GM21526 (cell line): ENCODE measurements at regions not wholly inside any gene's neighbourhood (a gene's known extent, or its start where the extent isn't known, plus 50 kb on each side); places are given as distances from the start of the nearest gene placed in this dataset.

Source experiments
- ATAC-seq: cut with Tn5 transposase; IDR thresholded peaks from one replicate; pipeline ENCODE4 v1.9.1; 2021; ENCODE audit warnings: moderate library complexity; ENCODE audit not compliant: unreplicated experiment, low FRiP score

- ATAC-seq: no peak
These were observed 157.4 kb downstream of the HS3ST1 start for GRCh38 chr4:11271263-11271662.

- no peak for ATAC-seq
These were observed 160.5 kb downstream of the HS3ST1 start for GRCh38 chr4:11268149-11268548.

- ATAC-seq: no peak
These were observed 163.9 kb downstream of the HS3ST1 start for GRCh38 chr4:11264841-11265240.

GRCh38 chr4:11264346-11264745 lies 164.3 kb downstream of the HS3ST1 start:
- no peak for ATAC-seq

GRCh38 chr4:11263208-11263607 lies 165.5 kb downstream of the HS3ST1 start:
- ATAC-seq: no peak

GRCh38 chr4:11261066-11261850 lies 167.4 kb downstream of the HS3ST1 start:
- no peak for ATAC-seq

DNA sequence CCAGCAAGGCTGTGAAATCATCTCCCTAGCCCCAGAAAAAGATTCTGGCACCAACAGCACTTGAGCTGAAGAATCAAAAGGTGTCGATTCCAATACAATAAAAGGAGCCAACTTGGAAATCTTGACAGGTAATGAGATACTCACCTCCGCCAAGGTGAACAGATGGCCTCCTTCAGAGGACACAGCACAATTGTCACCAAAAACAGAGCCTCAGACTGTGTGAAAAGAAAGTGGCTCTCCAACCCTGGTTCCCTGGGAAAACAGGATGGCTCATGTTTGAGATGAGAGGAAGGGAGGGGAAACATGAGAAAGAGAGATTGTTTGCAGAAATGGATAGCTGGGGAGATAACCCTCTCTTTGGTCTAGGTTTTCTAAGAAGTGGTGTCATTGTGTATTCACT lies 168.9 kb downstream of the HS3ST1 start:
- no peak for ATAC-seq

DNA sequence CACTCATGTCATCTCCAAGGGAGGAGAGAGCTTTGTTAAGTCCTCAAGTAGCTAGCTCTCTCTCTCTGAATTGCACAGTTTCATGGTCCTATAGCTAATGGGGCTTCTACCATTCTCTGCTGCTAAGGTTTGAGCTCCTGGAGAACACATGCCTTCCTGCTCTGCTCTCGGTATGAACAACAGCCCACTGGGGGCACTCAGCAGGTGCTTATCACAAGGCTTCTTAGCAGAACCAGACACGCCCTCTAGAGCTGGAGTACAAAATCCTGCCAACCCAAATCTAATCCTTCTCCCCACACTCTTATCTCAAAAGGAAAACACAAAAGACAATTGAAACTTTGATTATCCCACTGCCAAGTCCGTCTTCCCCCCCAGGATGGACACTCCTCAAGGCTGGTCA lies 176.5 kb downstream of the HS3ST1 start:
- no peak for ATAC-seq

- no peak for ATAC-seq
These were observed 178.2 kb downstream of the HS3ST1 start for GRCh38 chr4:11250510-11250909.

DNA sequence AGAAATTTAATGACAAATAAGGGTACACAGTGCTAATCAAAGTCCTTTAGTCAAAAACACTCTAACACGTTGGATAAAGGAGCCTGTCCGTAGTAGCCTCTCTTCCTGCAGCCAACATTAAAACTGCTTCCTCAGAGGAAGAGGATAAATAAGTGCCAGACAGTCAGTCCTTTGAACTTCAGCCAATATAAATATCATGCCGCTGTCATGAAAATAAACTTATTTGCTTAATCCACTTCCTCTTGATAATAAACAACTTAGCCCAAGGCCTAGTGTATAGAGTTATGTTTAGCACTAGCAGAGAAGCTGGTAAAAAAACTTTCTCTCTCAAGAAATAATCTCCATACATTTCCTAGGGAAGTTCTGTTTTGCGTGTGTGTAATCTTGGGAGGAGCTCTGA lies 196.7 kb downstream of the HS3ST1 start:
- ATAC-seq: no peak

DNA sequence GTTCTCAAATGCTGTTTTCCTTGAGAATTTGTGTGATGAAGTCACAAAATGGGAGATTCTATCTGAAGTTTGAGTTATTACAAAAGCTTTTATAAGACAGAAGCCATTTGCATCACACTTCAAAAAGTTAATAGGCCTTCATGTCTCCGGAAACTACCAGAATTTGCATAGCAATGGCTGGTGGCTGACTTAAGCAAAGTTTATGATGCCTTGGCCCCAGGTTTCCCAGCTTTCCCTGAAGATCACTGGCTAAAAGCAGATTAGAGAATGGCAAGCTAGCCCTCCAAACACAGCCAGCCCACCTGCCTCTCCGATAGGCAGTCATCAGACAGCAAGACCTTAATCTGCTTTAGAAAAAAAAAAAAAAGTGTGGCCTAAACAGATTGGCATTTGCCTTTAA lies 197.8 kb downstream of the HS3ST1 start:
- ATAC-seq: no peak

DNA sequence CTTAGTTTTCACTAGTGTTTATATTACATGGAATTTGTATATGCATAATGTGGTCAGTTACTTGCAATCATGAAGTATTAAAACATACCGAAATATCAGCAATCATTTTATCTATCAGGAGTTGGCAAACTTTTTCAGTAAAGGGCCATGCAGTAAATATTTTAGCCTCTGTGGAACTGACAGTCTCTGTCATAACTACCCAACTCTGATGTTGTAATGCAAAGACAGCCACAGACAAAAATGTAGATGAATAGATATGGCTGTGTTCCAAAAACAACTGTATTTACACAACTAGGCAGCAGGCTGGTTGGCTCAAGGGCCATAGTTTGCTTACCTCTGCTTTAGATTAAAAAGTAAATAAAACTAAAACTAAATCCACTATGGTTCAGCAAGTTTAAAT lies 200.2 kb downstream of the HS3ST1 start:
- ATAC-seq: no peak

DNA sequence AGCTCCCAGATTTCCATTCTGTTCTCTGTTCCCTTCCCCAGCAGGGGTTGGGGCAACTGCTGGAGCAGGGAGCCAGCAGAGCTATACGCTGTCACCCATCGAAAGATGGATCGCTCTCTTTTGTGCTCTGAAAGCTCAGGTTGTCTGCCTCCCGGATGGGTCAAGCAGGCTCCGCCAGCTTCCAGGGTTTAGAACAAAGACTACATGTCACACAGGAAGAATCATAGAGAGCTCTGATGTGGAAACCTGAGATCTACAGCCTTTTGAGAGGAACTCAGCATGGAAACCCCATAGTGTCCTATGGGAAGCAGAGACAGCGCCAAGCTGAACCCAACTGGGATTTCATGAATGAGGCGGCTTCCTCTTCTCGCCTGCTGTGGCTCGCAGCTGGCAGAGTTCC lies 205.4 kb downstream of the HS3ST1 start:
- no peak for ATAC-seq

GRCh38 chr4:11218692-11219091 lies 210.0 kb downstream of the HS3ST1 start:
- no peak for ATAC-seq

GRCh38 chr4:11216520-11216919 lies 212.2 kb downstream of the HS3ST1 start:
- ATAC-seq: no peak

DNA sequence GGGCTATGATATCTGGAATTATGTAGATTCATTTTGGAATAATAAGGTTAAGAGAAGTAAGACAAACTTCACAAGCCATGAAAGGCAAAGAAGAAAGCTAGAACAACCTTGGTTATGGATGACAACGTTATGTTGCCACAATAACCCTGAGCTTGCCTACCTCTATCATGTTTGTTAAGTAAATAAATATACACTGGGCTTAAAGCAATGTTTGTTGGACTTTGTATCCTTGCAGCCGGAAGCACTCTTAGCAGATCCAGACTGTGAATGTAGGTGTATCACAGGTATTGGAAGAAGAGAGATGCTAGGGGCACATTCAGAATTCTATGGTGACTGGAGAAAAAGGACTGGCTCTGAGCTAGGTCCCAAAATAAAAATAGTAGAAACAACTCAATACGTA lies 214.4 kb downstream of the HS3ST1 start:
- no peak for ATAC-seq

DNA sequence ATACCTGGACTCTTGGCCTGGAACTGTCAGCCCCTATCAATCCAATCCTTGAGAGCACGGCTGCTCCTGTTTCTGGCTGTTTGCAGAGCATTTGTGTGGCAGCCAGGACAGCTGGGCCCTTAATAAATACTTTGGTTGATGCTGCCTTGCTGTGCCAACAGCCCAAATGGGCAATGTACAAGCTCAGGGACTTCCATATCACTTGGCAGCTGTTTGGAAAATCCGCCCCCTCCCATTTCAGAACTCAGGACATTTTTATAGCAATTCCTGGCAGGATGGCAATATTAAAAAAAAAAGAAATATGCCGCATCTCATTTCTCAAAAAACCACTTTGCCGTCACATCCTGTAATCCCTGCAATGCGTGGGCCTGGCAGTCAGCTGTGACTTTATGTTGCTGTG lies 218.9 kb downstream of the HS3ST1 start:
- no peak for ATAC-seq

- ATAC-seq: no peak
These were observed 227.4 kb downstream of the HS3ST1 start for GRCh38 chr4:11201256-11201655.

DNA sequence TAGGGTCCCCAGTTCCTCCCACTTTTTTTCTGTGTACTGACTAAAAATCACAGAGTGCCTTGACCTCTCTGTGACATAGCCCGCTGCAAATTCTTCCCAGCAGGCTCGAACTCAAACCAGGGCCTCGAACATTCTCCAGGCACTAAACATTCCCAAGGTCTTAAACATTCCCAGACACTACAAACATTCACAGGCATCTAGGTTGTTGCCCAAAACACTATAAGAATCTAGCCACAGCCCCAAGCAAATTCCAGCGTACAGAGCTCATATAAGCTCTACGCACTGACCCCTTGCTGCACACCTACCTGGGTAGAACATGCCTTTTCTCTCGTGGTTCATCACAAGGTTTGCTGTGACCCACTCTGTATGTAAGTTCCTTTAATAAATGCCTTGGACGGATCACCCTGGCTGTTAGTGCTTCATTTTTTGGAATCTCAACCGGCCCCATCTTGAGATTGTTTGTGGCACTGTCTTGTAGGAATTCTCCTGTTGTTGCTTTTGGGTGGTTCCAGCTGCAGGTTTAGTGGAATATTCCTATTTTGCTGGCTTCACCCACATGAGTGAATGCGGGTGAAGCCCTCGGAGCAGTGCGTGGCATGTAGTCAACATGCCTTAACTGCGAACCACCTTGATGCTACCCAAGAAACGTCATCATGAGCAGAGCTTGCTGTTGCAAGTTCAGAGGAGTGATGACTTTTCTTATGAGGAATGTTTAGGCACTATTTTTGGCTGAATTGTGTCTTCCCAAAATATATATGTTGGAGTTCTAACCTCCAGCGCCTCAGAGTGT lies 230.0 kb downstream of the HS3ST1 start:
- no peak for ATAC-seq

DNA sequence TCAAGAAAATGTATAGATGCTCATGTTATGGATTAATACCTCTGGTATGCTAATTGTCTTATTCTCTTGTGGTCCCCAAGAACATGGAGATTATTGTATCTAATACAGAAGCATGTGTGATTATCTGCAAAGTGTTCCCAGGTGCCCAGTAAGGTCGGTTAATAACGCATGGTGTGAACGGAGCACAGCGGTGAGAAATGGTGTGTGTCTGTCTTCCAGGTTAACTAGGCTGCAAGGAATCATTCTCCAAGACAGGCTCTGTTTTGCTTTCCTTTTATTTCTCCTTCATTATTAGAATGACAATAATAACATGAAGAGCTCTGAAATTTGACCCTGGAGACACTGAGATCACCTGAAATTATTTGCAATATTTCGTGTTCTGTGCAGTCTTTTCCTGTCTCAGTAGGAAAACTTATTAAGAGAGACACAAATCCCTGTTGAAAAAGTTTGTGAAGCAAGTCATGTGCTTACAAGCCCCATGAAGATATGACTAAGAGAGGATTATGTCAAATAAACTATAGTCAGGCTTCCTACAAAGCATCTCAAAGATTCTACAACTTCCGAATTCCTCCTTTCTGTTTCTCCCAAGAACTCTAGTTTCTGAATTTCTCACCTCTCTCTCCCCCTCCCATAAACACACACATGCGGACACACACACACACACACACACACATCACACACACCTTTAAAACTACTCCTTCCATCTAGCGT lies 230.9 kb downstream of the HS3ST1 start:
- ATAC-seq: no peak

- ATAC-seq: no peak
These were observed 231.7 kb downstream of the HS3ST1 start for GRCh38 chr4:11196927-11197522.
